ENCODE measurements at regions not wholly inside any gene's neighbourhood (a gene's known extent, or its start where the extent isn't known, plus 50 kb on each side); places are given as distances from the start of the nearest gene placed in this dataset.

DNA sequence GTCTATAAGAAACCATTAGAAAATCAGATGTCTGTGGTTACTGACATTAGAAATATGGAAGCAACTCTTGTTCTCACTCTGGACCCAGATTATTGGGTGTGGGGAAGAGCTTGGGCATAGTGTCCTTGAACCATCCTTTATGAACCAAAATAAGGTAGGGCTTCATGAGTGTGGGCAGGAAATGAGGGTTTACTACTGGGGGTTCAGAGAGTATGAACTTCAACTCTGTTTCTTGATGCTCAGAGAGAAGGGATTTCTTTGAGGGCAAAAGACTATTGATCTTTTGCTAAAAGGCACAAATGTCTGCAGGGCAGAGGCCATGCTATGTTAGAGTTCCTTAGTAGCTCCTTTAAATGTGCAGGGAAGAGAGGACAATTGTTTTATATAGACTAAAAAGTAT, 183.3 kb upstream of the ATP2B1 start:
- Histone ChIP-seq H2BK12ac (ENCODE audit: insufficient read length, low read depth, low read length) (no peak overlapping the region), H2BK120ac (ENCODE audit: low read depth, low read length, poor library complexity, severe bottlenecking) (no peak overlapping the region), H3T11ph (ENCODE audit: low read length) (no peak overlapping the region), H4K5ac (ENCODE audit: insufficient read length, low read depth, low read length) (no peak overlapping the region), H3K27ac (ENCODE audit: insufficient read length, low read depth, low read length) (no peak overlapping the region), H2AFZ (ENCODE audit: low read length) (no peak overlapping the region), H4K91ac (ENCODE audit: insufficient read length, low read depth, low read length) (no peak overlapping the region), H3K56ac (ENCODE audit: insufficient read length, low read depth, low read length) (no peak overlapping the region), H2BK5ac (ENCODE audit: insufficient read length, low read length) (no peak overlapping the region), H3K14ac (ENCODE audit: insufficient read depth, low read length) (no peak overlapping the region), H3K4ac (ENCODE audit: low read depth, low read length) (no peak overlapping the region), H4K8ac (replicated peaks; ENCODE audit: insufficient read length, low read depth, low read length) (no peak overlapping the region), H3K9ac (ENCODE audit: extremely low read depth, insufficient read length, low read length) (no peak overlapping the region), H3K18ac (ENCODE audit: insufficient read length, low read depth, low read length) (no peak overlapping the region), H3K23me2 (ENCODE audit: insufficient read length, low read depth, low read length, poor library complexity, severe bottlenecking) (no peaks in the 10 kb centered on the region), H3K27me3 (ENCODE audit: insufficient read depth, low read length) (no peaks in the 10 kb centered on the region), H3K4me1 (ENCODE audit: insufficient read depth, low read length) (no peaks in the 10 kb centered on the region), H3K79me1 (ENCODE audit: insufficient read depth, low read depth, low read length, poor library complexity, severe bottlenecking) (no peaks in the 10 kb centered on the region), H4K20me1 (ENCODE audit: control insufficient read depth, insufficient read depth, insufficient read length) (no peaks in the 10 kb centered on the region), H3K23ac (ENCODE audit: insufficient read length, low read depth, low read length) (no peak overlapping the region), H2AK5ac (ENCODE audit: insufficient read length, low read length) (no peak overlapping the region), H2BK20ac (ENCODE audit: low read depth, low read length, poor library complexity, severe bottlenecking) (no peak overlapping the region), H3K79me2 (ENCODE audit: insufficient read depth, low read length) (no peaks in the 10 kb centered on the region), H2BK15ac (ENCODE audit: low read depth, low read length) (no peak overlapping the region), H3K9me3 (ENCODE audit: control insufficient read depth, low read depth, low read length) (peaks cover 5% of the 10 kb centered on the region), H3K4me2 (ENCODE audit: insufficient read depth, insufficient read length, low read length) (no peak overlapping the region)
- H3K27ac Mint-ChIP-seq = no peak overlapping the region; a peak in 1 of 7 replicates
- H3K27me3 Mint-ChIP-seq (ENCODE audit: low read depth) = no peaks in the 10 kb centered on the region
- no peaks in the 10 kb centered on the region; a peak in 1 of 4 replicates for H3K4me1 Mint-ChIP-seq
- H3K9me3 Mint-ChIP-seq = peaks cover 6 to 9% of the 10 kb centered on the region in 2 experiments; a peak in 4 of 5 replicates
- no peak for DNase-seq
- TF ChIP-seq, protein P1, sequence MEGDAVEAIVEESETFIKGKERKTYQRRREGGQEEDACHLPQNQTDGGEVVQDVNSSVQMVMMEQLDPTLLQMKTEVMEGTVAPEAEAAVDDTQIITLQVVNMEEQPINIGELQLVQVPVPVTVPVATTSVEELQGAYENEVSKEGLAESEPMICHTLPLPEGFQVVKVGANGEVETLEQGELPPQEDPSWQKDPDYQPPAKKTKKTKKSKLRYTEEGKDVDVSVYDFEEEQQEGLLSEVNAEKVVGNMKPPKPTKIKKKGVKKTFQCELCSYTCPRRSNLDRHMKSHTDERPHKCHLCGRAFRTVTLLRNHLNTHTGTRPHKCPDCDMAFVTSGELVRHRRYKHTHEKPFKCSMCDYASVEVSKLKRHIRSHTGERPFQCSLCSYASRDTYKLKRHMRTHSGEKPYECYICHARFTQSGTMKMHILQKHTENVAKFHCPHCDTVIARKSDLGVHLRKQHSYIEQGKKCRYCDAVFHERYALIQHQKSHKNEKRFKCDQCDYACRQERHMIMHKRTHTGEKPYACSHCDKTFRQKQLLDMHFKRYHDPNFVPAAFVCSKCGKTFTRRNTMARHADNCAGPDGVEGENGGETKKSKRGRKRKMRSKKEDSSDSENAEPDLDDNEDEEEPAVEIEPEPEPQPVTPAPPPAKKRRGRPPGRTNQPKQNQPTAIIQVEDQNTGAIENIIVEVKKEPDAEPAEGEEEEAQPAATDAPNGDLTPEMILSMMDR (conservative IDR thresholded peaks at IDR 0.05) = no peak
- no peak overlapping the region for H3K4me3 Mint-ChIP-seq
- H3K36me3 Mint-ChIP-seq (ENCODE audit: insufficient read depth in 1 of 3, low read depth in 3 of 3) = peaks cover 0 to 18% (median 7%) of the 10 kb centered on the region in 3 experiments; a peak in 4 of 7 replicates

All from H9 (cell line).